ENCODE measurements at regions not wholly inside any gene's neighbourhood (a gene's known extent, or its start where the extent isn't known, plus 50 kb on each side); places are given as distances from the start of the nearest gene placed in this dataset.
"Not testable (repeated sequence)": the region's sequence is repeated elsewhere in the genome, so short reads cannot be mapped to it uniquely, and the experiment has no call there.

- no peak for DNase-seq (ENCODE audit: low spot score)
These were observed 141.4 kb downstream of the KCNRG start for GRCh38 chr13:50156561-50157127.

GRCh38 chr13:50158385-50159165, 143.3 kb downstream of the KCNRG start:
- DNase-seq (ENCODE audit: low spot score) = no peak

GRCh38 chr13:50159607-50160006, 144.4 kb downstream of the KCNRG start:
- no peak for DNase-seq (ENCODE audit: low spot score)

GRCh38 chr13:50161052-50161451, 145.8 kb downstream of the KCNRG start:
- peak; percentile 30 for DNase-seq (ENCODE audit: low spot score)

GRCh38 chr13:50162001-50162400, 146.8 kb downstream of the KCNRG start:
- no peak for DNase-seq (ENCODE audit: low spot score)

GRCh38 chr13:50162567-50162966, 147.3 kb downstream of the KCNRG start:
- no peak for DNase-seq (ENCODE audit: low spot score)

GRCh38 chr13:50167224-50167947, 152.1 kb downstream of the KCNRG start:
- DNase-seq (ENCODE audit: low spot score) = no peak

GRCh38 chr13:50167967-50168366, 152.7 kb downstream of the KCNRG start:
- no peak for DNase-seq (ENCODE audit: low spot score)

GRCh38 chr13:50168786-50169185, 153.5 kb downstream of the KCNRG start:
- DNase-seq (ENCODE audit: low spot score) = no peak

GRCh38 chr13:50170447-50171037, 155.3 kb downstream of the KCNRG start:
- no peak for DNase-seq (ENCODE audit: low spot score)

GRCh38 chr13:50171590-50172282, 156.5 kb downstream of the KCNRG start:
- peak; percentile 30 for DNase-seq (ENCODE audit: low spot score)

GRCh38 chr13:50173045-50173444, 157.8 kb downstream of the KCNRG start:
- not testable (repeated sequence) for DNase-seq (ENCODE audit: low spot score)

GRCh38 chr13:50174630-50175029, 159.4 kb downstream of the KCNRG start:
- no peak for DNase-seq (ENCODE audit: low spot score)

- no peak for DNase-seq (ENCODE audit: low spot score)
These were observed 164.7 kb downstream of the KCNRG start for GRCh38 chr13:50179977-50180376.

GRCh38 chr13:50185769-50186763, 170.8 kb downstream of the KCNRG start:
- DNase-seq (ENCODE audit: low spot score) = not testable (repeated sequence)

GRCh38 chr13:50187352-50188029, 172.2 kb downstream of the KCNRG start:
- no peak for DNase-seq (ENCODE audit: low spot score)

GRCh38 chr13:50188696-50189095, 173.5 kb downstream of the KCNRG start:
- no peak for DNase-seq (ENCODE audit: low spot score)

- no peak for DNase-seq (ENCODE audit: low spot score)
These were observed 174.2 kb downstream of the KCNRG start for GRCh38 chr13:50189450-50189849.

- no peak for DNase-seq (ENCODE audit: low spot score)
These were observed 175.8 kb downstream of the KCNRG start for GRCh38 chr13:50191004-50191403.

- DNase-seq (ENCODE audit: low spot score) = no peak
These were observed 177.1 kb downstream of the KCNRG start for GRCh38 chr13:50192272-50192813.
